ENCODE measurements at regions not wholly inside any gene's neighbourhood (a gene's known extent, or its start where the extent isn't known, plus 50 kb on each side); places are given as distances from the start of the nearest gene placed in this dataset.

DNA sequence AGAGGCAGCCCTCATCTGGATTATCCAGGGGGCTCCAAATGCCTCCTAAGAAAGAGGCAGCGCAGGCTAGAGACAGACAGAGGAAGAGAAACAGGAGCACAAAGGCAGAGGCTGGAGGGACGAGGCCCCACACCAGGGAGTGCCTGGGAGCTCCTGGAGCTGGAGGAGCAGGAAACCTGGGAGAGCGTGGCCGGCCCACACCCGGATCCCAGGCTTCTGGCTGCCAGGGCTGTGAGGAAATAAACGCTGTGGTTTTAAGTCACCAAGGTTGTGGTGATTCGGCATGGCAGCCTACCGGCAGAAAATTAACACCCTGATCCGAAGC is 165.5 kb downstream of the OLFM1 start:
- Histone ChIP-seq H3K27me3 (ENCODE audit: control insufficient read depth, insufficient read depth, low read length) (no peaks in the 10 kb centered on the region), H3K4me1 (ENCODE audit: control insufficient read depth, insufficient read depth, low read length) (no peaks in the 10 kb centered on the region), H3K9ac (ENCODE audit: low read depth, low read length) (no peak overlapping the region), H3K4me3 (ENCODE audit: low read depth, low read length) (no peak overlapping the region), H3K9me3 (ENCODE audit: control insufficient read depth, insufficient read depth, low read length) (no peaks in the 10 kb centered on the region), H3K36me3 (ENCODE audit: control insufficient read depth, insufficient read depth, low read length) (no peaks in the 10 kb centered on the region)

DNA sequence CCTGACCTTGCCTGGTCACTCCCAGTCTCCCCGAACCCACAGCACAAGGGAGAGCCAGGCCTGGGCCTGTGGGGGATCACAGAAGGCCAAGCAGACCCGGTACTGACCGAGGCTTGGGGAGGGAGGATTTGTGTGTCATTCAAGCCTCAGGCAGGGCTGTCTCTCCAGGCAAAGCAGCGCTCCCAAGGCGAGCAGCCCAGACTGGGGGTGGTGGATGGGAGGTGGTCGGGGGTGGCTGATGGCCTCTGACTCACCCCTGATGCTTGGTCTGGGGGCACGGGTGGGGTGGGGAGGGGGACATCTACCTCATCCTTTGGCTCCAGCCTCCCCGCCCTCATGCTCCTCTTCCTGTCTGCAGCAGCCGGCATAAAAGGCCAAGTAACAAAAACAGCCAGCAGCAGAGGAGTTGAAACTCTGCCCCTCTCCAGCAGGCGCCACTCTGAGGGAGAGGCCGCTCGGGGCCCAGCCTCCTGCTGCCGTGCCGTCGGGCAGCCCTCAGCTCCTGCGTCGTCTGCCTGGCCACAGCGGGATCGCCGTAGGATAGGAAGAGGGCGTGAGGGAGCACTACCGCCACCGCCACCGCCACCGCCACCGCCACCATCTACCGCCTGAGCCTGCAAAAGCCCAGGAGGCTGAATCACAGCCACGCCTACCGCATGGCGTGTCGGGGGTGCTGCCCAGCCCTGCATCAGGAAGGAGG is 166.0 kb downstream of the OLFM1 start:
- Histone ChIP-seq H3K9me3 (ENCODE audit: control insufficient read depth, insufficient read depth, low read length) (no peaks in the 10 kb centered on the region), H3K9ac (ENCODE audit: low read depth, low read length) (no peak overlapping the region), H3K36me3 (ENCODE audit: control insufficient read depth, insufficient read depth, low read length) (no peaks in the 10 kb centered on the region), H3K4me3 (ENCODE audit: low read depth, low read length) (no peak overlapping the region), H3K27me3 (ENCODE audit: control insufficient read depth, insufficient read depth, low read length) (no peaks in the 10 kb centered on the region), H3K4me1 (ENCODE audit: control insufficient read depth, insufficient read depth, low read length) (no peaks in the 10 kb centered on the region)

DNA sequence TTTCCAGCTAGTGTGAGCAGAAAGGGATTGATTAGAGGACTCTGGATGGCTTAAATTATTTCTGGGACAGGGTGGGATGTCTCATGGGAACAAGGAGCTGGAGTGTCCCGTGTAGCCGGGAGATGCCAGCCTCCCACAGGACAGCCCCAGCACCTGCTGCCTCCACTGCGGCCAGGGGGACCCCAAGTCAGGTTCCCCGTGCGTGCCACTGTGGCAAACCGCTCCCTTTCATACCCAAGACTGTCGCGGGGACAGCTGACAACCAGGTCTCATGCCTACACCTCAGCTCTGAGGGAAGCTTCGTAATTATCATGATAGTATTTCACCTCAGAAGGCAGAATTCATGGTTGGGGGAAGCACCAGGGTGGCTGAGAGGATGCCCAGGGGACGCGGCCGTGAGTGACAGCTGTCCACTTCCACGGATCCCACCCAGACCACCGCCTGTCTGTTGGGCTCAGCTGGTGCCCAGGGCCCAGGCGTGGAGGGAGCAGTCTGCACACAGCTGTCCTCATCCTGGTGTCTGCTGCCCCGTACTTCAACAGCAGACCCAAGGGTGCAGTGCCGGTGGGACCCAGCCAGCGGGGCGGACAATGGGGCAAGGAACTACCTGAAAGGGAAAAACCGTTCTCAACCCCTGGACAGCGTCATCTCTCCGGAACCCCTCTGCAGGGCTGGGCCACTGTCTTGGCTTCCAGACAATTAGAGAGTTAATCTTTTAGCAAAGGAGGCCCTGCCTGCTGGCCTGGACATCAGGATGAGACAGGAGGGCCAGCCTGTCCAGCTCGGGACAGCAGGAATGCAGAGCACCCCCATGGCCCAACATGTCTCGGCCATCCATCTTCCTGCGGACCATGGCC is 166.9 kb downstream of the OLFM1 start:
- Histone ChIP-seq H3K9ac (ENCODE audit: low read depth, low read length) (no peak overlapping the region), H3K27me3 (ENCODE audit: control insufficient read depth, insufficient read depth, low read length) (no peaks in the 10 kb centered on the region), H3K4me1 (ENCODE audit: control insufficient read depth, insufficient read depth, low read length) (no peaks in the 10 kb centered on the region), H3K9me3 (ENCODE audit: control insufficient read depth, insufficient read depth, low read length) (no peaks in the 10 kb centered on the region), H3K36me3 (ENCODE audit: control insufficient read depth, insufficient read depth, low read length) (no peaks in the 10 kb centered on the region), H3K4me3 (ENCODE audit: low read depth, low read length) (no peak overlapping the region)

DNA sequence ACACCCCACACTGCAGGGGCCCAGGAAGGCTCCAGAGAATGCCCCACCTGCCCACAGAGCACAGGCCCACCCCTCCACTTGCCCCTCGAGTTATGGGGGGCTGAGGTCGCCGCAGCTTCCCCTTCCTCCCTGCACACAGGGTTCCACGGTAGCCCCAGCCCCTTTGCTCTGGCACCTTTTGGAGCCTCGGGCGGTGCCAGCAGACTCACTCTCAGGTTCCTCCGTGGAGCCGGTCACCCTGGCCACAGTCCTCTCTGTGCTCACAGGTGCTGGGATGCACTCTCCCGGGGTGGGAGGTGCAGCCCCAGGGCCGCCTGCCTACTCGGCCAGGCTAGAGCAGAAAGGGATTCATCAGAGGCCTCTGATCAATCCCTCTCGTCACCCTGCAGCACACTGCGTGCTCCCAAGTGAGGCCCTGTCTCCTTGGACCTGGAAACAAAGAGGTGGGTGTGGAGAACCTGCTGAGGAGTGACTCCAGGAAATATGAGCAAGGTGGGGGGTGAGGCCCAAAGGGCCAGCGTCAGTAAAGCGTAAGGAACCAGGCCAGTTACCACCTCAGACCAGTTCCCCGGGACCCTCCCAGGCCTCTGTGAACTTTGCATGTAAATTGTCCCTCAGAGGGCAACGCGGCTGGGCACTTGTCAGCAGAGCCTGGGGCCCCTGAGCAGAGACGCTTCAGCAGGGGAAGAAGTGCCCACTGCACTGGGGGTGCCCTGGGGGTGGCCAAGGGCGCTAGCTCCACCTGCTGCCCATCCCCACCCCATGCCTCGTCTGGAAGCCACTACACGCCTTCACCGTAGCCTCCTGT is 167.8 kb downstream of the OLFM1 start:
- H3K9me3 ChIP-seq (ENCODE audit: control insufficient read depth, insufficient read depth, low read length), result no peaks in the 10 kb centered on the region
- no peaks in the 10 kb centered on the region for H3K27me3 ChIP-seq (ENCODE audit: control insufficient read depth, insufficient read depth, low read length)
- H3K9ac ChIP-seq (ENCODE audit: low read depth, low read length), result no peak overlapping the region
- no peaks in the 10 kb centered on the region for H3K4me1 ChIP-seq (ENCODE audit: control insufficient read depth, insufficient read depth, low read length)
- H3K36me3 ChIP-seq (ENCODE audit: control insufficient read depth, insufficient read depth, low read length), result no peaks in the 10 kb centered on the region
- no peak overlapping the region for H3K4me3 ChIP-seq (ENCODE audit: low read depth, low read length)

DNA sequence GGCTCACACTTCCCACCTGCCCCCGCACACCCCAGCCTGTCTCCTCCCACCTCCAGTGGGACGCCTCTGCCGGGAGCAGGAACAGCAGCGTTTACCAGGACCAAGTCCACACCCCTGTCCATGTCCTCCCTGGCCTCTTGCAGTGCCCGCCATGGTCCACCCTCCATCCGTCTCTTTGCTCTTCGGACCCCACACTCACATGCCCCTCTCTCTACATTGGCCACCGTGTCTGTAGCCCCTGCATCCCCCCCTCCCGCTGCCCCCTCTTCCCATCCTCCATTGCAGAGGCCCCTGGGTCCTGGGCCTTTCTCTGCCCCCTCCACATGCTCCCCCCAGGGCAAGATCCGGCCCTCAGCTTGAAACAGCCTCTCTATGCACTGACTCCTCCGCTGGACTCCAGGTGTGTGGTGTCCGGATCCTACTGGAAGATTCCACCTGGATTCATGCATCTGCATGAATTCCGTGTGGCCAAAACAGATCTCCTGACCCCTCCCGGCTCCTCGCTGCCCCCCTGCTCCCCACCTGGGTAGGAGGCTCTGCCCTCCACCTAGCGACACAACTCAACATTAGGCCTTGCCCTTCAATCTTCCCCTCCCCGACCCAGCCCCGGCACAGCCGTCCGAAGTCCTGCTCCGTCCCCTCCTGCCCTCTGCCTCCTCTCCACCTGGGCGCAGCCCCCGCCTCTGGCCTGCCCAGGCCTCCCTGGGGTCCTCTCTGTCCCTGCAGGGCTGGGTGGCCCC is 168.5 kb downstream of the OLFM1 start:
- no peak overlapping the region for H3K4me3 ChIP-seq (ENCODE audit: low read depth, low read length)
- H3K4me1 ChIP-seq (ENCODE audit: control insufficient read depth, insufficient read depth, low read length), result peaks cover 2% of the 10 kb centered on the region
- no peak overlapping the region for H3K9ac ChIP-seq (ENCODE audit: low read depth, low read length)
- H3K36me3 ChIP-seq (ENCODE audit: control insufficient read depth, insufficient read depth, low read length), result no peaks in the 10 kb centered on the region
- H3K9me3 ChIP-seq (ENCODE audit: control insufficient read depth, insufficient read depth, low read length), result no peaks in the 10 kb centered on the region
- H3K27me3 ChIP-seq (ENCODE audit: control insufficient read depth, insufficient read depth, low read length), result no peaks in the 10 kb centered on the region

DNA sequence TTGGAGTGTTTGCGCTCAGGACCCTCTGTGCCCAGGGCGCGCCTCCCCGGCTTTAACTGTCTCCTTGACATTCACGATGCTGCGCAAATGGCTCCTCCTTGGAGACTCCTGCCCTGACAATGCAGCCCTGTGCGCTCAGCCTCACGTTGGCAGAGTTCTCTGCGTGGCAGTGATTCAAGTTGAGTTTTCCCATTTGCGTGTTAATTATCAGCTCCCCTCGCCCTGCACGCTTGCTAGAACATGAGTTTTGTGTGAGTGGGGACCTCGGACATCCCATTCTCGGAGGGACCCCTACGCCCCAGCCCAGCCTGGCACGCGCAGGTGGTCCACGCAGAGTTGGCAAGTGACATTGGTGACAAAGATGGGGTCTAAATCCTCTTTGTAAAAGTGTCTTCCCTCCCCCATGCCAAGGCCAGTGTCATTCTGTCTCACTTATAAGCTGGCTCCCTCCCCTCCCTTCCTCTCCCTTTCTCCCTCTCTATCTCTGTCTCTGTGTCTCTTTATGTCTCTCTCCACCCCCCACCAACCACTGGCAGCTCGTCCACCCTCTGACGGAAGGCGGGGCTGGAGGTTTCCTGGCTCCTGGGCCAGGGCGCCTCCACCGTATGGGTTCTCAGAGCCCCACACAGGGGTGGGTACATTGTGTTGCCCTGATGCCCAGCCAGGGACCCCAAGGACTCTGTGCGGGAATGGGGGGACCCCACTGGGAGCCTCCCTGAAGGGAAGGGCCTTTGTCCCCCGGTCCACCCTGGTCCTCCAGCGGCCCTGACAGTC is 169.3 kb downstream of the OLFM1 start:
- Histone ChIP-seq H3K27me3 (ENCODE audit: control insufficient read depth, insufficient read depth, low read length) (no peaks in the 10 kb centered on the region), H3K4me1 (ENCODE audit: control insufficient read depth, insufficient read depth, low read length) (peaks cover 5% of the 10 kb centered on the region), H3K36me3 (ENCODE audit: control insufficient read depth, insufficient read depth, low read length) (no peaks in the 10 kb centered on the region), H3K4me3 (ENCODE audit: low read depth, low read length) (no peak overlapping the region), H3K9me3 (ENCODE audit: control insufficient read depth, insufficient read depth, low read length) (no peaks in the 10 kb centered on the region), H3K9ac (ENCODE audit: low read depth, low read length) (no peak overlapping the region)

DNA sequence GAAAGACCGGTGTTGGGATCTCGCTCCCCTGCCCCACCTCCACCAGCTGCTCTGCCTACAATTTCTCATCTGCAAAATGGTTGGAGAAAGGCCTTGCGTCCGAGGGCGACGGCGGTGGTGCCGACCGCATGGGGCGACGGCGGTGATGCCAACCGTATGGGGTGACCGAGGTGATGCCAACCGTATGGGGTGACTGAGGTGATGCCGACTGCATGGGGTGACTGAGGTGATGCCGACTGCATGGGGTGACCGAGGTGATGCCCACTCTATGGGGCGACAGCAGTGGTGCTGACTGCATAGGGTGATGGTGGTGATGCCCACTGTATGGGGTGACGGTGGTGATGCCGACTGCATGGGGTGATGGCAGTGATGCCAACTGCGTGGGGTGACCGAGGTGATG is 171.0 kb downstream of the OLFM1 start:
- Histone ChIP-seq H3K4me3 (ENCODE audit: low read depth, low read length) (no peak overlapping the region), H3K9ac (ENCODE audit: low read depth, low read length) (no peak overlapping the region), H3K27me3 (ENCODE audit: control insufficient read depth, insufficient read depth, low read length) (no peaks in the 10 kb centered on the region), H3K36me3 (ENCODE audit: control insufficient read depth, insufficient read depth, low read length) (no peaks in the 10 kb centered on the region), H3K4me1 (ENCODE audit: control insufficient read depth, insufficient read depth, low read length) (peaks cover 5% of the 10 kb centered on the region), H3K9me3 (ENCODE audit: control insufficient read depth, insufficient read depth, low read length) (no peaks in the 10 kb centered on the region)

DNA sequence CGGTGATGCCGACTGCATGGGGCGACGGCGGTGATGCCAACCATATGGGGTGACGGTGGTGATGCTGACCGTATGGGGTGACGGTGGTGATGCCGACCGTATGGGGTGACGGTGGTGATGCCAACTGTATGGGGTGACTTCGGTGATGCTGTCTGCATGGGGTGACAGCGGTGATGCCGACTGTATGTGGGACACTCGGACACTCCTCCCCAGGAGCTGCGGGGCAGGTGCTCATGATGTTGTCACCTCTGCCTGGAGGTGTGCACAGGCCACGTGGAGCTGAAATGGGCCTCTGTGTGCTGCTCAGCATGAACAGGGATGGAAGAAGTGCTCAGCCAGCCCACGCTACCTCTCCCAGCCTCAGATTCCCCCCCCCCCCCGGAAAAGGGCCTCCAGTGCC is 171.8 kb downstream of the OLFM1 start:
- Histone ChIP-seq H3K27me3 (ENCODE audit: control insufficient read depth, insufficient read depth, low read length) (no peaks in the 10 kb centered on the region), H3K4me3 (ENCODE audit: low read depth, low read length) (no peak overlapping the region), H3K36me3 (ENCODE audit: control insufficient read depth, insufficient read depth, low read length) (no peaks in the 10 kb centered on the region), H3K9me3 (ENCODE audit: control insufficient read depth, insufficient read depth, low read length) (no peaks in the 10 kb centered on the region), H3K4me1 (ENCODE audit: control insufficient read depth, insufficient read depth, low read length) (peaks cover 5% of the 10 kb centered on the region), H3K9ac (ENCODE audit: low read depth, low read length) (no peak overlapping the region)

DNA sequence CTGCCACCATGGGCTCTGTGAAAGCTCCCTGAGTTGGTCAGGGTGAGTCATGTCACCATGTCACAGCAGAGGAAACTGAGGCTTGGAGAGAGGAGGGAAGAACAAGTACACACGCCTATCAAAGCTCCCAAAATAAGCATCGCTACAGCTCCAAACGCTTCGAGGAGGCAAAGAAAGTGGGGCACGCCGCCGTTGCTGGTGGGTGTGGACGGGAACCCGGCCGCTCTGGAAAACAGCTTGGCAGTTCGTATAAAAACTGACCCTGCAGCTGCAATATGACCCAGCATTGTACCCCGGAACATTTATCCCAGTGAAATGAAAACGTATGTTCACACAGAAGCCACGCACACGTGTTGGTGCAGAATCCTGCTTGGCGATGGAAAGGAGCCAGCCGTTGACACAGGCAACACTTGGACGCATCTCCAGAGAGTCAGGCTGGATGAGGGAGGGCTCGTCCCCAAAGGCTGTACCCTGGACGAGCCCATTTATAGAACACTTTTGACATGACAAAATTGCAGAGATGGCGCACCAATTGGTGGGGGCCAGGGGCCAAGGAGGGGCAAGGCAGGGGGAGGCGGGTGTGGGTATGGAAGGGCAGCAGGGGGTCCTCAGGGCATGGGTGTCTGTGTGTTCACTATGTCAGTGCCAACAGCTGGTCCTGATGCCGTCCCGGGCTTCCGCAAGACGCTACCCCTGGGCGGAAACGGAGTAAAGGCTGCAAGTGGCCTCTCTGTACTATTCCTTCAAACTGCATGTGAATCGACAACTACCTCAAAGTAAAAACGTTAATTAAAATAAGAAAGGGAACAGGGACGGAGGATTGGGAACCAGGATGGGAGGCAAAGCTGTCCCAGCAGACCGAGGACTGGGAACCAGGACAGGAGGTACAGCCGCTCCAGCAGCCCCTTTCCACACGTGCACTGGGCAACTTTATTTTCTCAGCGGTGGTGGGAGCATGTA is 173.0 kb downstream of the OLFM1 start:
- Histone ChIP-seq H3K4me1 (ENCODE audit: control insufficient read depth, insufficient read depth, low read length) (peaks cover 5% of the 10 kb centered on the region), H3K9me3 (ENCODE audit: control insufficient read depth, insufficient read depth, low read length) (no peaks in the 10 kb centered on the region), H3K9ac (ENCODE audit: low read depth, low read length) (no peak overlapping the region), H3K36me3 (ENCODE audit: control insufficient read depth, insufficient read depth, low read length) (no peaks in the 10 kb centered on the region), H3K27me3 (ENCODE audit: control insufficient read depth, insufficient read depth, low read length) (no peaks in the 10 kb centered on the region), H3K4me3 (ENCODE audit: low read depth, low read length) (no peak overlapping the region)

DNA sequence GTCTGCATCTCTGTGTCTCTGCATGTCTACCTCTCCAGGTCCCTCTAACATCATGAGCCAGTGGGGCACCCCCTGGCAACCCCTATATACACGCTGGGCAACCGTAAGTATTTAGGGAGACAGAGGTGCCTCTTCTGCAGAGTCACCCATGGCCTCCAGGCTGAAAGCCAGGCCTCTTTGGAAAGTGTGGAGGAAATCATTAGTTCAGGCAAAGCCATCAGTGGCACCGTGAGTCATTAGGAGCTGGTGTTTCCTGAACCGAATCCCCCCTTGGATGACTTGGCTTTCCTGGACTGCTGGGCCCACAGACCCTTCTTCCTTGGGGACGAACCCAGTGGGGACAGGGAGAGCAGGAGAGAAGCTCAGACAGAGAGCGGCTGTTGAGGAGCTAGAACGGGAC is 174.8 kb downstream of the OLFM1 start:
- Histone ChIP-seq H3K4me1 (ENCODE audit: control insufficient read depth, insufficient read depth, low read length) (peaks cover 5% of the 10 kb centered on the region), H3K27me3 (ENCODE audit: control insufficient read depth, insufficient read depth, low read length) (no peaks in the 10 kb centered on the region), H3K4me3 (ENCODE audit: low read depth, low read length) (no peak overlapping the region), H3K9ac (ENCODE audit: low read depth, low read length) (no peak overlapping the region), H3K36me3 (ENCODE audit: control insufficient read depth, insufficient read depth, low read length) (no peaks in the 10 kb centered on the region), H3K9me3 (ENCODE audit: control insufficient read depth, insufficient read depth, low read length) (no peaks in the 10 kb centered on the region)
